H1 (cell line): ENCODE measurements at regions not wholly inside any gene's neighbourhood (a gene's known extent, or its start where the extent isn't known, plus 50 kb on each side); places are given as distances from the start of the nearest gene placed in this dataset.

Source experiments
- BCL11A ChIP-seq, 2 experiments: IDR thresholded peaks; one replicate each; pipeline ENCODE4 v1.6.1; 2011; ENCODE audit warnings: low read depth in 2 of 2, low read length in 2 of 2, mild to moderate bottlenecking in 2 of 2
- CHD7 ChIP-seq: fragments of 300-600 bp; sonication (generic); IDR thresholded peaks from 2 replicates; pipeline ENCODE4 v1.7.1; 2012; ENCODE audit warnings: low read length, moderate library complexity, mild to moderate bottlenecking, inconsistent platforms; ENCODE audit not compliant: insufficient replicate concordance
- EGR1 ChIP-seq: IDR thresholded peaks from 2 replicates; pipeline ENCODE4 v1.6.1; 2011; ENCODE audit warnings: low read depth, low read length, borderline replicate concordance
- GTF2F1 ChIP-seq: IDR thresholded peaks from 2 replicates; pipeline ENCODE4 v1.6.1; 2012; ENCODE audit warnings: low read depth, low read length, improper control_type of control experiment, borderline replicate concordance
- MAFK ChIP-seq: IDR thresholded peaks from 2 replicates; pipeline ENCODE4 v1.6.1; 2012; ENCODE audit warnings: low read depth, mild to moderate bottlenecking, improper control_type of control experiment, low read length
- POU5F1 ChIP-seq: IDR thresholded peaks from 2 replicates; pipeline ENCODE4 v1.6.1; 2011; ENCODE audit warnings: low read depth, mild to moderate bottlenecking, low read length, moderate library complexity
- RAD21 ChIP-seq, 2 experiments: IDR thresholded peaks in 1 of 2; conservative IDR thresholded peaks in 1 of 2; 2 replicates each; pipeline ENCODE4 v1.6.1; 2011; ENCODE audit warnings: low read depth in 2 of 2, low read length in 2 of 2, improper control_type of control experiment in 1 of 2, inconsistent platforms in 1 of 2, mild to moderate bottlenecking in 1 of 2, moderate library complexity in 1 of 2
- SAP30 ChIP-seq: fragments of 300-600 bp; sonication (generic); IDR thresholded peaks from 2 replicates; pipeline ENCODE4 v1.7.1; 2012; ENCODE audit warnings: low read length, moderate library complexity, mild to moderate bottlenecking, inconsistent platforms; ENCODE audit not compliant: insufficient read depth, insufficient replicate concordance
- TAF7 ChIP-seq: optimal IDR thresholded peaks from 2 replicates; pipeline ENCODE3; 2011; ENCODE audit warnings: low read depth, mild to moderate bottlenecking, inconsistent platforms, low read length, moderate library complexity, borderline replicate concordance

GRCh38 chr15:31528846-31529245, 202.2 kb downstream of the KLF13 start (continued):
- TF ChIP-seq CHD7 (no peak), EGR1 (no peak), POU5F1 (no peak), GTF2F1 (no peak), TAF7 (no peak), MAFK (no peak), SAP30 (no peak), RAD21 (IDR thresholded peaks at IDR 0.05 in 1 of 2, conservative IDR thresholded peaks at IDR 0.05 in 1 of 2; ENCODE audit: low read depth in 2 of 2, low read length in 2 of 2) (no peak), BCL11A (IDR thresholded peaks at IDR 0.05; ENCODE audit: low read depth in 2 of 2, low read length in 2 of 2) (no peak)
- TF ChIP-seq, all 59 proteins: peak for 0
